T-helper 17 cell (primary cell): ENCODE measurements at regions not wholly inside any gene's neighbourhood (a gene's known extent, or its start where the extent isn't known, plus 50 kb on each side); places are given as distances from the start of the nearest gene placed in this dataset.

Source experiments
- ATAC-seq: fragments of 150-1000 bp; cut with Tn5 transposase; 2 replicates; pipeline ENCODE4 v1.10.0; 2021; ENCODE audit warnings: mild to moderate bottlenecking, moderate library complexity
- DNase-seq, 3 donors: peaks; one replicate each; pipeline versions ENCODE4 v3.0.0 to v3.0.0-alpha.2; 2020 to 2021
- H3K9me3 ChIP-seq: one replicate; pipeline ENCODE4 v1.7.0; 2013; ENCODE audit warnings: low read length, mild to moderate bottlenecking; ENCODE audit not compliant: control insufficient read depth, poor library complexity, severe bottlenecking
- H3K27ac Mint-ChIP-seq: one replicate; pipeline ENCODE4 v1.8.0; 2022; ENCODE audit warnings: mild to moderate bottlenecking, moderate library complexity, mixed read lengths
- H3K27me3 Mint-ChIP-seq: one replicate; pipeline ENCODE4 v1.8.0; 2022; ENCODE audit warnings: mixed read lengths
- H3K36me3 Mint-ChIP-seq: one replicate; pipeline ENCODE4 v1.8.0; 2022; ENCODE audit warnings: low read depth, mixed read lengths
- H3K4me1 Mint-ChIP-seq: one replicate; pipeline ENCODE4 v1.8.0; 2022; ENCODE audit warnings: mild to moderate bottlenecking, mixed read lengths
- H3K4me3 Mint-ChIP-seq: one replicate; pipeline ENCODE4 v1.8.0; 2022; ENCODE audit warnings: mild to moderate bottlenecking, moderate library complexity, mixed read lengths

GRCh38 chr2:9143264-9143815 lies 63.3 kb upstream of the ASAP2 start:
- peaks cover 53% of the 10 kb centered on the region for H3K27me3 Mint-ChIP-seq

GRCh38 chr2:9142551-9143263 lies 63.9 kb upstream of the ASAP2 start:
- H3K27me3 Mint-ChIP-seq = peaks cover 49% of the 10 kb centered on the region
- DNase-seq (peak; percentile 51 to 78 (median 53)), ATAC-seq (peak; percentile 94)
- no peaks in the 10 kb centered on the region for H3K36me3 Mint-ChIP-seq
- H3K4me1 Mint-ChIP-seq = peaks cover 3% of the 10 kb centered on the region
- peak overlapping the region; percentile 32 for H3K27ac Mint-ChIP-seq
- H3K4me3 Mint-ChIP-seq = peak overlapping the region; percentile 28
- H3K9me3 ChIP-seq = no peaks in the 10 kb centered on the region

More at GRCh38 chr2:9143264-9143815, 63.3 kb upstream of the ASAP2 start:
- Mint-ChIP-seq H3K4me3 (no peak overlapping the region), H3K27ac (no peak overlapping the region), H3K36me3 (no peaks in the 10 kb centered on the region), H3K4me1 (peaks cover 3% of the 10 kb centered on the region)
- ATAC-seq = no peak
- no peak for DNase-seq
- no peaks in the 10 kb centered on the region for H3K9me3 ChIP-seq

- DNase-seq (no peak), ATAC-seq (no peak)
- Mint-ChIP-seq H3K36me3 (no peaks in the 10 kb centered on the region), H3K4me3 (no peak overlapping the region), H3K27ac (peak overlapping the region; percentile 32), H3K4me1 (peaks cover under 1% of the 10 kb centered on the region), H3K27me3 (peaks cover 44% of the 10 kb centered on the region)
- no peaks in the 10 kb centered on the region for H3K9me3 ChIP-seq
Measured at GRCh38 chr2:9141706-9142460, 64.7 kb upstream of the ASAP2 start.

DNA sequence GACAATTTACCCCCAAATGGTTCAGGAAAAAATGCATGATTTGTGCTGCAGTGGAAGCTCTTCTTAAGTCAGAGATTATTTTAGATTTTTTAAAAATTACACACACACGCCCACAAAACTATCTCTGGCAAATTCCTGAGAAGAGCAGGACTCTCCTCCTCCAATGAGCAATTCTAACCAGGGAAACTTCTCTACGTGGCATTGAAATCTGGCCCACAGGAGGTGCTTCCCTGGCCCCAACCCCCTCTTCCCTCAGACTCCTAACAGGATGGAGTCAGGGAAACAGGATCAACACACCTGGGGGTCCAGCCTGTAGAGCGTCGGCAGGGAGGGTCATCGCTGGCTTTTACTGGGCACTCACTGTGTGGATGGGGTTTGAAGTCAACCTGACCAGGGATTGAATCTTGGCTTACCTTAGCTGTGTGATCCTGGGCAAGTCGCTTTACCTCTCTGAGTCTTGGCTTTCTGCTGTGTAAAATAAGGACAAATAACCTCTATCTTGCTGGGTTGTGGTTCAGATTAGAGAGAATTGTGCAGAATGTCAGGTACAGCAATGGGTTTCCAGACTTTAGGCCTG lies 65.4 kb upstream of the ASAP2 start:
- H3K9me3 ChIP-seq = no peaks in the 10 kb centered on the region
- DNase-seq = no peak
- ATAC-seq = no peak
- Mint-ChIP-seq H3K27ac (no peak overlapping the region), H3K36me3 (no peaks in the 10 kb centered on the region), H3K4me3 (no peak overlapping the region), H3K27me3 (peaks cover 37% of the 10 kb centered on the region), H3K4me1 (no peaks in the 10 kb centered on the region)

GRCh38 chr2:9140645-9141044 lies 66.0 kb upstream of the ASAP2 start:
- Mint-ChIP-seq H3K27me3 (peaks cover 37% of the 10 kb centered on the region), H3K4me1 (no peaks in the 10 kb centered on the region), H3K36me3 (no peaks in the 10 kb centered on the region), H3K4me3 (no peak overlapping the region), H3K27ac (no peak overlapping the region)
- DNase-seq (no peak), ATAC-seq (no peak)
- no peaks in the 10 kb centered on the region for H3K9me3 ChIP-seq

GRCh38 chr2:9139491-9140443 lies 66.8 kb upstream of the ASAP2 start:
- Mint-ChIP-seq H3K4me1 (no peaks in the 10 kb centered on the region), H3K27me3 (peaks cover 38% of the 10 kb centered on the region), H3K27ac (no peak overlapping the region), H3K4me3 (no peak overlapping the region), H3K36me3 (no peaks in the 10 kb centered on the region)
- ATAC-seq (peak; percentile 42), DNase-seq (peak; percentile 30 to 54 (median 32))
- no peaks in the 10 kb centered on the region for H3K9me3 ChIP-seq

- no peak overlapping the region for H3K4me3 Mint-ChIP-seq
- no peak overlapping the region for H3K27ac Mint-ChIP-seq
- peaks cover 28% of the 10 kb centered on the region for H3K27me3 Mint-ChIP-seq
- H3K4me1 Mint-ChIP-seq = no peaks in the 10 kb centered on the region
- H3K36me3 Mint-ChIP-seq = peaks cover 3% of the 10 kb centered on the region
- DNase-seq (no peak), ATAC-seq (no peak)
- no peaks in the 10 kb centered on the region for H3K9me3 ChIP-seq
Measured at GRCh38 chr2:9137379-9138150, 69.0 kb upstream of the ASAP2 start.

- H3K27ac Mint-ChIP-seq = no peak overlapping the region
- H3K4me1 Mint-ChIP-seq = no peaks in the 10 kb centered on the region
- peaks cover 18% of the 10 kb centered on the region for H3K27me3 Mint-ChIP-seq
- H3K9me3 ChIP-seq = no peaks in the 10 kb centered on the region
- H3K36me3 Mint-ChIP-seq = peaks cover 3% of the 10 kb centered on the region
- ATAC-seq = no peak
- DNase-seq = no peak
- no peak overlapping the region for H3K4me3 Mint-ChIP-seq
Measured at GRCh38 chr2:9135822-9136558, 70.6 kb upstream of the ASAP2 start.

- Mint-ChIP-seq H3K4me1 (peaks cover 5% of the 10 kb centered on the region), H3K27me3 (peaks cover 18% of the 10 kb centered on the region), H3K4me3 (no peak overlapping the region), H3K27ac (no peak overlapping the region), H3K36me3 (no peaks in the 10 kb centered on the region)
- no peak for ATAC-seq
- H3K9me3 ChIP-seq = no peaks in the 10 kb centered on the region
- no peak for DNase-seq
Measured at GRCh38 chr2:9127316-9127715, 79.3 kb upstream of the ASAP2 start.

- Mint-ChIP-seq H3K4me1 (peaks cover 5% of the 10 kb centered on the region), H3K36me3 (no peaks in the 10 kb centered on the region), H3K27me3 (peaks cover 18% of the 10 kb centered on the region), H3K27ac (no peak overlapping the region), H3K4me3 (no peak overlapping the region)
- H3K9me3 ChIP-seq = no peaks in the 10 kb centered on the region
- no peak for ATAC-seq
- DNase-seq = no peak
Measured at GRCh38 chr2:9126540-9126939, 80.1 kb upstream of the ASAP2 start.

DNA sequence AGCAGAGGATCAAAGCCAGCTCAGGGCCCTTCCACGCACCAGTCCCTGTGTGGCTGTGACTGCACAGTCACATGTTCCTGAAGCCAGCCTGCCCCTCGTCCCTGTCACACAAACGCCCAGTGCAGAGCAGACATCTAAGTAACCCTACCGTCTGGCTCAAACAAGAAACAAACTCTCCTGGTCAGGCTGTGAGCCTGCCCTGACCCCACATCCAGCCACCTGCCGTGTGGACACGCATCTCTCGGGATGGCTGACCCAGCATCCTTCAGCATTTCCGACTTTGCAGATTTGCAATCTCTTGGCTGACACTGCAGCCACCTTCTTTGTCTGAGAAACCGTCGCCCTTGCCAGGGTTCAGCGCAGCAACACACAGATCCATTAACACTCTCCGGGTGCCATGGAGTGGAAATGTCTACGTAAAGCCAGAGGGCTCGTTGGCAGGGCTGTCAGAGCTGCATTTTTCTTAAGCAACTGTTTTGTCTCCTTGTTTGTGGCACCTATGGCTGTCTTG lies 82.3 kb upstream of the ASAP2 start:
- H3K9me3 ChIP-seq = no peaks in the 10 kb centered on the region
- Mint-ChIP-seq H3K27ac (no peak overlapping the region), H3K27me3 (peaks cover 19% of the 10 kb centered on the region), H3K4me1 (peaks cover 5% of the 10 kb centered on the region), H3K4me3 (no peak overlapping the region), H3K36me3 (no peaks in the 10 kb centered on the region)
- no peak for ATAC-seq
- DNase-seq = no peak
